ENCODE measurements at regions not wholly inside any gene's neighbourhood (a gene's known extent, or its start where the extent isn't known, plus 50 kb on each side); places are given as distances from the start of the nearest gene placed in this dataset.

DNA sequence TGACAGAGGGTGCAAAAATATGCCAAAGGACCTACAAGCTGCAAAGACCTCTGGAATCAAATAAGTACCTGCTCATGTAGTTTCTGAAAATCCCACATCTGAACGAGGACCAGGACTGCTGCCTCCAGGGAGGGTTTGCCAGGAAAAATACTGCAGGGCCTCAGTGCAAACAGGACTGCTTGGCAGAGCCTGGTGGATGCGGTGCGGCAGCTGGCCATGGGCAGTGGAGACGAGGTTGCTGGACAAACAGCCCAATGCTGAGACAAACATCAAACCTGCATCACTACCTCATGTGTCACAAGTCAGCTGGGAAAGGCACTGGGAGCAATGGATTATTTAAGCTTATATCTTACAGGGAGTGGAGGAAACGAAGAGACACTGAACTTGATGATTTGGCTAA, 238.8 kb downstream of the PAX1 start:
- no peak for DNase-seq
- 74 to 79% methylated on average over 5 of the region's 5 CpGs for WGBS, 2 donors
- Histone ChIP-seq H3K9me3 (peaks cover 0 to 7% (median 0%) of the 10 kb centered on the region in 4 donors), H3K36me3 (no peaks in the 10 kb centered on the region), H3K27me3 (no peaks in the 10 kb centered on the region), H3K27ac (no peak overlapping the region), H3K4me1 (no peaks in the 10 kb centered on the region), H3K4me3 (no peak overlapping the region)
- TF ChIP-seq EP300 (IDR thresholded peaks at IDR 0.05) (no peak), POLR2AphosphoS5 (IDR thresholded peaks at IDR 0.05) (no peak), POLR2A (IDR thresholded peaks at IDR 0.05) (no peak)
- TF ChIP-seq, protein P1, sequence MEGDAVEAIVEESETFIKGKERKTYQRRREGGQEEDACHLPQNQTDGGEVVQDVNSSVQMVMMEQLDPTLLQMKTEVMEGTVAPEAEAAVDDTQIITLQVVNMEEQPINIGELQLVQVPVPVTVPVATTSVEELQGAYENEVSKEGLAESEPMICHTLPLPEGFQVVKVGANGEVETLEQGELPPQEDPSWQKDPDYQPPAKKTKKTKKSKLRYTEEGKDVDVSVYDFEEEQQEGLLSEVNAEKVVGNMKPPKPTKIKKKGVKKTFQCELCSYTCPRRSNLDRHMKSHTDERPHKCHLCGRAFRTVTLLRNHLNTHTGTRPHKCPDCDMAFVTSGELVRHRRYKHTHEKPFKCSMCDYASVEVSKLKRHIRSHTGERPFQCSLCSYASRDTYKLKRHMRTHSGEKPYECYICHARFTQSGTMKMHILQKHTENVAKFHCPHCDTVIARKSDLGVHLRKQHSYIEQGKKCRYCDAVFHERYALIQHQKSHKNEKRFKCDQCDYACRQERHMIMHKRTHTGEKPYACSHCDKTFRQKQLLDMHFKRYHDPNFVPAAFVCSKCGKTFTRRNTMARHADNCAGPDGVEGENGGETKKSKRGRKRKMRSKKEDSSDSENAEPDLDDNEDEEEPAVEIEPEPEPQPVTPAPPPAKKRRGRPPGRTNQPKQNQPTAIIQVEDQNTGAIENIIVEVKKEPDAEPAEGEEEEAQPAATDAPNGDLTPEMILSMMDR (IDR thresholded peaks at IDR 0.05) = no peak
- intact Hi-C loops (cut with DNase I) = no loop called here

DNA sequence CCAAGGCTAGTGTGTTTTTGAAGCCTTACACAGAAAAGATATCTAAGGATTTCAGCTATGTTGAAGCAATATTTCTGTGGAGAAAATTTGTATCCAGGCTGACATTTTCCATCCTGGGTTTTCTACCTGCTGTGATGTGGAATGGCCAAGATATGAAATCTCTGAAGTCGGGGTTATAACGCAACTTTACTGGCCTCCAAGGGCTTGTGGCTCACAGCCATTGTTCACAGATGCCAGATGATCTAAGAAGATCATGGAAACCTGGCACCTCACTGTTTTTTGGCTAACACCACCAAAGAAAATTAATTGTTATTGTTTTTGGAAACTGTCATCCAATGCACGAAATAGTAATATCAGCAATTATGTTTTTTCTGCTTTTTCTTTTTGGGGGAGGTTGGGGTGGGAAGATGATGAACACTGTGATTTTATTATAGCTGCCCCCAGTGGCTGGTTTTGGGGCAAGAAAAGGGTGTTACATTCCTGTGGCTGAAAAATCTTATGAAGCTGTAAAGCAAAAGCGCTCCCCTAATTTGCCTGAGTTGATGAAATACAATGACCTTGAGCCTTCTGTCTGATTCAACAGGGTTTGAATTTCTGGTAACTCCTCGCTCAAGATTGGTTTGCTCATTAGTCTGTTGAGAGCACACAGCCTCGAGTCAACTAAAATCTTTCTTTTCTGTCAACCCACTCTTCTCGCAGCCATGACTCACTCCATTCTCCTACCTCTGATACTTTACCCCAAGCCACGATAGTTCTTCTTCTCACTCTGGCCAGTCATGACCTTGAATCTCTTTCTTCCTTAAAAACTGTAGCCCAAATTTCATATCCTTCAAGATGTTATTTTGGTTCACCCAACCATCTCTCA, 236.7 kb downstream of the PAX1 start:
- intact Hi-C loops (cut with DNase I) = no loop called here
- DNase-seq = no peak
- H3K9me3 ChIP-seq = peaks cover 0 to 2% (median 0%) of the 10 kb centered on the region in 4 donors
- H3K27me3 ChIP-seq = no peaks in the 10 kb centered on the region
- no peaks in the 10 kb centered on the region for H3K4me1 ChIP-seq
- no peak overlapping the region for H3K4me3 ChIP-seq
- no peak overlapping the region for H3K27ac ChIP-seq
- WGBS, 2 donors = 75 to 84% methylated on average over 8 of the region's 8 CpGs
- TF ChIP-seq POLR2AphosphoS5 (IDR thresholded peaks at IDR 0.05) (no peak), POLR2A (IDR thresholded peaks at IDR 0.05) (no peak), EP300 (IDR thresholded peaks at IDR 0.05) (no peak)
- TF ChIP-seq, protein P1 (IDR thresholded peaks at IDR 0.05) = no peak
- no peaks in the 10 kb centered on the region for H3K36me3 ChIP-seq

DNA sequence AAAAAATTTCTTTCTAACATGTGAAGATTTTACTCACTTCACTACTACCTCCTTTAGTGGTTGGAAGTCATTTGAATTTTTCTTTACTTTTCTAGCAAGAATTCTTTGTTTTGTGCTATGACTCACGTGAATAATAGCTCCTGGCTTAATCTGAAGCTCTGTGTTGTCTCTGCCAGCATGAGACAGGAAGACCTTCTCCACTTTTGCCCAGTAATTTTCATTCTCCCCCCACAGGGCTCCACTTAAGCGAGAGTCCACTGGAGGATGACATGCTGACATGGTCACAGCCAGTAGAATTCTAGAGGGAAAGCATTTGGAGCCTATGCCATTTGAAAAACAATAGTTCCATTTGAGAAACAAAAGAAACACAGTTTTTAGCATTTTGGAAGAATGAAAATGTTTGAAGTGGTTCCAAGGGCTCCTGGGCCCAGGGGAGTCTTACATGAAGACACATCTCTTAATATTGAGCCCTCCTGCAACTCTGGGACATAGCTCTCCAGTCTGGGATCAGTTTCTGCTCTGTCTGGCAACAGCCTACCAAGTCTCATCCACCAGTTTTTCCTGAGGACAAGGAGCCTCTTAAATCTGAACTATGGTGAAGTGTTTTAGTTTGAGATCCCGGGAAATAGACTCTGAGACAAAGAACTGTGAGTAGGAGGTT, 231.4 kb downstream of the PAX1 start:
- intact Hi-C loops (cut with DNase I) = no loop called here
- TF ChIP-seq, protein P1 (IDR thresholded peaks at IDR 0.05) = no peak
- TF ChIP-seq POLR2AphosphoS5 (IDR thresholded peaks at IDR 0.05) = no peak
- no peak for TF ChIP-seq EP300 (IDR thresholded peaks at IDR 0.05)
- no peak for TF ChIP-seq POLR2A (IDR thresholded peaks at IDR 0.05)
- H3K27me3 ChIP-seq = no peaks in the 10 kb centered on the region
- no peak for DNase-seq
- no peaks in the 10 kb centered on the region for H3K9me3 ChIP-seq
- no peak overlapping the region for H3K27ac ChIP-seq
- WGBS, 2 donors = 40 to 45% methylated on average over 3 of the region's 3 CpGs
- no peaks in the 10 kb centered on the region for H3K36me3 ChIP-seq
- H3K4me3 ChIP-seq = no peak overlapping the region
- H3K4me1 ChIP-seq = no peaks in the 10 kb centered on the region

DNA sequence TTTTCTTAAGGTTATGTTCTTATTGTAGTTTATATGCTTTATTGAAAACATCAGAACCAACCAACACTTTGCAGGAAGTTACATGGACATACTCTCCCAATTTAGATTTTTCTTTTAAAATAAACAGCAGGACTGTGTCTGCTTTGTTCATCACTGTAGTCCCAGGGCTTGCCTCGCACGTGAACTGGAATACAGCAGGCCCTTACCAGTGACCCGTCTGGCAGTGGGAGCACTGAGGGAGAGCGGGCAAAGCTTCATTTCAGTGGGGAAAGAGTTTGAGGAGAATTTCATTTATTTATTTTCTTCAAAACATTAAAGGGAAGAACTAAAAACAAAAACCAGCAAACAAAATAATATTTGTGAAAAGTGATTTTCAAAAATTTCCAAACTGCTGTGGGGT, 230.8 kb downstream of the PAX1 start:
- Histone ChIP-seq H3K27ac (no peak overlapping the region), H3K27me3 (no peaks in the 10 kb centered on the region)
- intact Hi-C loops (cut with DNase I) = no loop called here

More for the DNA sequence above, 230.8 kb downstream of the PAX1 start:
- Histone ChIP-seq H3K9me3 (no peaks in the 10 kb centered on the region), H3K4me3 (no peak overlapping the region), H3K36me3 (no peaks in the 10 kb centered on the region), H3K4me1 (no peaks in the 10 kb centered on the region)
- no peak for DNase-seq
- 70 to 77% methylated on average over 4 of the region's 4 CpGs for WGBS, 2 donors
- TF ChIP-seq, protein P1 (IDR thresholded peaks at IDR 0.05) = no peak
- TF ChIP-seq EP300 (IDR thresholded peaks at IDR 0.05) = no peak
- no peak for TF ChIP-seq POLR2A (IDR thresholded peaks at IDR 0.05)
- TF ChIP-seq POLR2AphosphoS5 (IDR thresholded peaks at IDR 0.05) = no peak

All from sigmoid colon (tissue), 6 donors.